ENCODE measurements at regions not wholly inside any gene's neighbourhood (a gene's known extent, or its start where the extent isn't known, plus 50 kb on each side); places are given as distances from the start of the nearest gene placed in this dataset.

GRCh38 chr2:33859176-33859575 lies 260.1 kb upstream of the FAM98A start:
- Mint-ChIP-seq H3K36me3 (ENCODE audit: low read depth) (no peaks in the 10 kb centered on the region), H3K4me3 (no peak overlapping the region)
- no peak for ATAC-seq (ENCODE audit: poor library complexity)

GRCh38 chr2:33848486-33848885 lies 249.4 kb upstream of the FAM98A start:
- Mint-ChIP-seq H3K27me3 (no peaks in the 10 kb centered on the region), H3K4me1 (ENCODE audit: low read depth) (no peaks in the 10 kb centered on the region), H3K9me3 (peaks cover 18% of the 10 kb centered on the region), H3K4me3 (no peak overlapping the region), H3K36me3 (ENCODE audit: low read depth) (no peaks in the 10 kb centered on the region), H3K27ac (no peak overlapping the region)
- ChIA-PET POLR2A (no interaction called here), CTCF (no interaction called here)
- no peak for TF ChIP-seq CTCF (IDR thresholded peaks at IDR 0.05)
- Histone ChIP-seq H3K27ac (ENCODE audit: low read depth in 1 of 2, low read length in 2 of 2) (no peak overlapping the region), H3K36me3 (ENCODE audit: insufficient read depth, low read length) (no peaks in the 10 kb centered on the region), H3K4me3 (ENCODE audit: low read length) (no peak overlapping the region), H3K4me1 (ENCODE audit: insufficient read depth, low read length) (no peaks in the 10 kb centered on the region), H3K9me3 (ENCODE audit: control insufficient read depth in 1 of 2, insufficient read depth in 1 of 2, low read length in 2 of 2) (peaks cover 8 to 14% of the 10 kb centered on the region in 2 experiments), H3K27me3 (ENCODE audit: control insufficient read depth in 1 of 2, insufficient read depth in 2 of 2, low read length in 2 of 2) (no peaks in the 10 kb centered on the region)
- ATAC-seq (ENCODE audit: poor library complexity) (no peak), DNase-seq (no peak)
- intact Hi-C loops (cut with DNase I, micrococcal nuclease), result no loop called here

More at GRCh38 chr2:33859176-33859575, 260.1 kb upstream of the FAM98A start:
- H3K9me3 ChIP-seq (ENCODE audit: control insufficient read depth in 1 of 2, insufficient read depth in 1 of 2, low read length in 2 of 2), result no peaks in the 10 kb centered on the region
- no peak overlapping the region for H3K27ac ChIP-seq (ENCODE audit: low read depth in 1 of 2, low read length in 2 of 2)
- no peaks in the 10 kb centered on the region for H3K4me1 ChIP-seq (ENCODE audit: insufficient read depth, low read length)
- Mint-ChIP-seq H3K27me3 (no peaks in the 10 kb centered on the region), H3K4me1 (ENCODE audit: low read depth) (peaks cover 12% of the 10 kb centered on the region), H3K9me3 (peaks cover 8% of the 10 kb centered on the region), H3K27ac (no peak overlapping the region)
- H3K36me3 ChIP-seq (ENCODE audit: insufficient read depth, low read length), result no peaks in the 10 kb centered on the region
- TF ChIP-seq CTCF (IDR thresholded peaks at IDR 0.05), result no peak
- no peak overlapping the region for H3K4me3 ChIP-seq (ENCODE audit: low read length)
- POLR2A ChIA-PET, result no interaction called here
- no peak for DNase-seq
- peaks cover 0 to 2% of the 10 kb centered on the region in 2 experiments for H3K27me3 ChIP-seq (ENCODE audit: control insufficient read depth in 1 of 2, insufficient read depth in 2 of 2, low read length in 2 of 2)
- CTCF ChIA-PET, result no interaction called here
- intact Hi-C loops (cut with DNase I, micrococcal nuclease), result no loop called here

GRCh38 chr2:33839791-33840190 lies 240.7 kb upstream of the FAM98A start:
- Mint-ChIP-seq H3K27me3 (no peaks in the 10 kb centered on the region), H3K4me3 (no peak overlapping the region), H3K36me3 (ENCODE audit: low read depth) (no peaks in the 10 kb centered on the region), H3K27ac (no peak overlapping the region), H3K4me1 (ENCODE audit: low read depth) (no peaks in the 10 kb centered on the region), H3K9me3 (no peaks in the 10 kb centered on the region)
- ChIA-PET CTCF (no interaction called here), POLR2A (no interaction called here)
- ATAC-seq (ENCODE audit: poor library complexity) (no peak), DNase-seq (no peak)
- H3K9me3 ChIP-seq (ENCODE audit: control insufficient read depth in 1 of 2, insufficient read depth in 1 of 2, low read length in 2 of 2), result peaks cover 0 to 5% of the 10 kb centered on the region in 2 experiments
- no peaks in the 10 kb centered on the region for H3K36me3 ChIP-seq (ENCODE audit: insufficient read depth, low read length)
- H3K4me1 ChIP-seq (ENCODE audit: insufficient read depth, low read length), result no peaks in the 10 kb centered on the region
- intact Hi-C loops (cut with DNase I, micrococcal nuclease), result no loop called here
- no peak overlapping the region for H3K4me3 ChIP-seq (ENCODE audit: low read length)
- no peak for TF ChIP-seq CTCF (IDR thresholded peaks at IDR 0.05)
- no peak overlapping the region for H3K27ac ChIP-seq (ENCODE audit: low read depth in 1 of 2, low read length in 2 of 2)
- H3K27me3 ChIP-seq (ENCODE audit: control insufficient read depth in 1 of 2, insufficient read depth in 2 of 2, low read length in 2 of 2), result no peaks in the 10 kb centered on the region

Measured in CD4-positive, alpha-beta T cell (primary cell).